ENCODE measurements at regions not wholly inside any gene's neighbourhood (a gene's known extent, or its start where the extent isn't known, plus 50 kb on each side); places are given as distances from the start of the nearest gene placed in this dataset.

GRCh38 chr11:133677387-133677786 is 145.1 kb upstream of the OPCML start:
- TF ChIP-seq, protein P1, sequence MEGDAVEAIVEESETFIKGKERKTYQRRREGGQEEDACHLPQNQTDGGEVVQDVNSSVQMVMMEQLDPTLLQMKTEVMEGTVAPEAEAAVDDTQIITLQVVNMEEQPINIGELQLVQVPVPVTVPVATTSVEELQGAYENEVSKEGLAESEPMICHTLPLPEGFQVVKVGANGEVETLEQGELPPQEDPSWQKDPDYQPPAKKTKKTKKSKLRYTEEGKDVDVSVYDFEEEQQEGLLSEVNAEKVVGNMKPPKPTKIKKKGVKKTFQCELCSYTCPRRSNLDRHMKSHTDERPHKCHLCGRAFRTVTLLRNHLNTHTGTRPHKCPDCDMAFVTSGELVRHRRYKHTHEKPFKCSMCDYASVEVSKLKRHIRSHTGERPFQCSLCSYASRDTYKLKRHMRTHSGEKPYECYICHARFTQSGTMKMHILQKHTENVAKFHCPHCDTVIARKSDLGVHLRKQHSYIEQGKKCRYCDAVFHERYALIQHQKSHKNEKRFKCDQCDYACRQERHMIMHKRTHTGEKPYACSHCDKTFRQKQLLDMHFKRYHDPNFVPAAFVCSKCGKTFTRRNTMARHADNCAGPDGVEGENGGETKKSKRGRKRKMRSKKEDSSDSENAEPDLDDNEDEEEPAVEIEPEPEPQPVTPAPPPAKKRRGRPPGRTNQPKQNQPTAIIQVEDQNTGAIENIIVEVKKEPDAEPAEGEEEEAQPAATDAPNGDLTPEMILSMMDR (conservative IDR thresholded peaks at IDR 0.05; ENCODE audit: low read length) = no peak
- TF ChIP-seq EZH2phosphoT487 (IDR thresholded peaks at IDR 0.05; ENCODE audit: borderline replicate concordance, low read depth, low read length) = no peak

Data from OCI-LY7 (cell line).